ENCODE measurements at regions not wholly inside any gene's neighbourhood (a gene's known extent, or its start where the extent isn't known, plus 50 kb on each side); places are given as distances from the start of the nearest gene placed in this dataset.
"Not testable (repeated sequence)": the region's sequence is repeated elsewhere in the genome, so short reads cannot be mapped to it uniquely, and the experiment has no call there.

- CTCF ChIA-PET, result no interaction called here
- Mint-ChIP-seq H3K27me3 (no peaks in the 10 kb centered on the region), H3K9me3 (ENCODE audit: low read depth) (peaks cover 2% of the 10 kb centered on the region), H3K4me1 (no peaks in the 10 kb centered on the region), H3K27ac (no peak overlapping the region), H3K4me3 (no peak overlapping the region), H3K36me3 (no peaks in the 10 kb centered on the region)
- ATAC-seq, result no peak
- no peak for DNase-seq
These were observed 160.9 kb upstream of the MME start for GRCh38 chr3:154919226-154919625.

- ATAC-seq (no peak), DNase-seq (no peak)
- CTCF ChIA-PET, result no interaction called here
- H3K9me3 Mint-ChIP-seq (ENCODE audit: low read depth), result peaks cover 4% of the 10 kb centered on the region
- no peak overlapping the region for H3K27ac Mint-ChIP-seq
- H3K4me3 Mint-ChIP-seq, result no peak overlapping the region
- no peaks in the 10 kb centered on the region for H3K36me3 Mint-ChIP-seq
- H3K4me1 Mint-ChIP-seq, result no peaks in the 10 kb centered on the region
- no peaks in the 10 kb centered on the region for H3K27me3 Mint-ChIP-seq
These were observed 175.8 kb upstream of the MME start for GRCh38 chr3:154904328-154904727.

- H3K27me3 Mint-ChIP-seq; CTCF ChIA-PET; H3K4me3 Mint-ChIP-seq; H3K4me1 Mint-ChIP-seq; ATAC-seq; H3K27ac Mint-ChIP-seq; H3K9me3 Mint-ChIP-seq (ENCODE audit: low read depth); H3K36me3 Mint-ChIP-seq; DNase-seq: not testable (repeated sequence)
These were observed 177.6 kb upstream of the MME start for GRCh38 chr3:154902495-154902894.

- no peak overlapping the region for H3K27ac Mint-ChIP-seq
- H3K9me3 Mint-ChIP-seq (ENCODE audit: low read depth), result peaks cover 4% of the 10 kb centered on the region
- CTCF ChIA-PET, result no interaction called here
- H3K36me3 Mint-ChIP-seq, result no peaks in the 10 kb centered on the region
- no peaks in the 10 kb centered on the region for H3K27me3 Mint-ChIP-seq
- H3K4me3 Mint-ChIP-seq, result no peak overlapping the region
- no peaks in the 10 kb centered on the region for H3K4me1 Mint-ChIP-seq
- ATAC-seq (no peak), DNase-seq (no peak)
These were observed 178.8 kb upstream of the MME start for GRCh38 chr3:154901278-154901677.

- H3K27ac Mint-ChIP-seq, result no peak overlapping the region
- ATAC-seq (no peak), DNase-seq (no peak)
- no peaks in the 10 kb centered on the region for H3K4me1 Mint-ChIP-seq
- CTCF ChIA-PET, result no interaction called here
- H3K4me3 Mint-ChIP-seq, result no peak overlapping the region
- peaks cover 4% of the 10 kb centered on the region for H3K9me3 Mint-ChIP-seq (ENCODE audit: low read depth)
- H3K27me3 Mint-ChIP-seq, result no peaks in the 10 kb centered on the region
- H3K36me3 Mint-ChIP-seq, result no peaks in the 10 kb centered on the region
These were observed 179.3 kb upstream of the MME start for GRCh38 chr3:154900816-154901215.

- Mint-ChIP-seq H3K27ac (no peak overlapping the region), H3K27me3 (no peaks in the 10 kb centered on the region), H3K4me3 (no peak overlapping the region), H3K4me1 (no peaks in the 10 kb centered on the region), H3K9me3 (ENCODE audit: low read depth) (no peaks in the 10 kb centered on the region), H3K36me3 (no peaks in the 10 kb centered on the region)
- no peak for ATAC-seq
- CTCF ChIA-PET, result no interaction called here
- DNase-seq, result no peak
These were observed 181.2 kb upstream of the MME start for GRCh38 chr3:154898916-154899315.

GRCh38 chr3:154898443-154898842 lies 181.7 kb upstream of the MME start:
- ATAC-seq, result no peak
- no peaks in the 10 kb centered on the region for H3K4me1 Mint-ChIP-seq
- no peaks in the 10 kb centered on the region for H3K27me3 Mint-ChIP-seq
- CTCF ChIA-PET, result no interaction called here
- DNase-seq, result no peak
- no peak overlapping the region for H3K4me3 Mint-ChIP-seq
- no peaks in the 10 kb centered on the region for H3K36me3 Mint-ChIP-seq
- H3K27ac Mint-ChIP-seq, result no peak overlapping the region
- H3K9me3 Mint-ChIP-seq (ENCODE audit: low read depth), result no peaks in the 10 kb centered on the region

GRCh38 chr3:154893813-154894212 lies 186.3 kb upstream of the MME start:
- no peak overlapping the region for H3K4me3 Mint-ChIP-seq
- DNase-seq (no peak), ATAC-seq (no peak)
- peaks cover 3% of the 10 kb centered on the region for H3K9me3 Mint-ChIP-seq (ENCODE audit: low read depth)
- H3K36me3 Mint-ChIP-seq, result no peaks in the 10 kb centered on the region
- CTCF ChIA-PET, result no interaction called here
- H3K27ac Mint-ChIP-seq, result no peak overlapping the region
- no peaks in the 10 kb centered on the region for H3K27me3 Mint-ChIP-seq
- H3K4me1 Mint-ChIP-seq, result no peaks in the 10 kb centered on the region

GRCh38 chr3:154889227-154889634 lies 190.9 kb upstream of the MME start:
- no peak for ATAC-seq
- no peak for DNase-seq
- Mint-ChIP-seq H3K27ac (no peak overlapping the region), H3K36me3 (no peaks in the 10 kb centered on the region), H3K9me3 (ENCODE audit: low read depth) (peaks cover 7% of the 10 kb centered on the region), H3K4me3 (no peak overlapping the region), H3K4me1 (no peaks in the 10 kb centered on the region), H3K27me3 (no peaks in the 10 kb centered on the region)
- CTCF ChIA-PET, result no interaction called here

- H3K9me3 Mint-ChIP-seq (ENCODE audit: low read depth), result peaks cover 7% of the 10 kb centered on the region
- ATAC-seq (no peak), DNase-seq (no peak)
- no peaks in the 10 kb centered on the region for H3K4me1 Mint-ChIP-seq
- no peaks in the 10 kb centered on the region for H3K36me3 Mint-ChIP-seq
- H3K27me3 Mint-ChIP-seq, result no peaks in the 10 kb centered on the region
- no peak overlapping the region for H3K27ac Mint-ChIP-seq
- CTCF ChIA-PET, result no interaction called here
- H3K4me3 Mint-ChIP-seq, result no peak overlapping the region
These were observed 192.2 kb upstream of the MME start for GRCh38 chr3:154887869-154888268.

- CTCF ChIA-PET, result no interaction called here
- Mint-ChIP-seq H3K27me3 (no peaks in the 10 kb centered on the region), H3K4me1 (no peaks in the 10 kb centered on the region), H3K27ac (no peak overlapping the region), H3K9me3 (ENCODE audit: low read depth) (peaks cover 7% of the 10 kb centered on the region), H3K36me3 (no peaks in the 10 kb centered on the region), H3K4me3 (no peak overlapping the region)
- ATAC-seq, result no peak
- no peak for DNase-seq
These were observed 193.7 kb upstream of the MME start for GRCh38 chr3:154886437-154886836.

- CTCF ChIA-PET, result no interaction called here
- no peak for ATAC-seq
- Mint-ChIP-seq H3K27ac (no peak overlapping the region), H3K36me3 (no peaks in the 10 kb centered on the region), H3K27me3 (no peaks in the 10 kb centered on the region), H3K4me3 (no peak overlapping the region), H3K9me3 (ENCODE audit: low read depth) (peaks cover 7% of the 10 kb centered on the region), H3K4me1 (no peaks in the 10 kb centered on the region)
- DNase-seq, result no peak
These were observed 194.7 kb upstream of the MME start for GRCh38 chr3:154885418-154885817.

- Mint-ChIP-seq H3K27ac (no peak overlapping the region), H3K4me1 (no peaks in the 10 kb centered on the region), H3K9me3 (ENCODE audit: low read depth) (peaks cover 7% of the 10 kb centered on the region), H3K4me3 (no peak overlapping the region), H3K36me3 (no peaks in the 10 kb centered on the region), H3K27me3 (no peaks in the 10 kb centered on the region)
- CTCF ChIA-PET, result no interaction called here
- DNase-seq (no peak), ATAC-seq (no peak)
These were observed 195.2 kb upstream of the MME start for GRCh38 chr3:154884952-154885351.

- no peaks in the 10 kb centered on the region for H3K4me1 Mint-ChIP-seq
- no peaks in the 10 kb centered on the region for H3K36me3 Mint-ChIP-seq
- DNase-seq (no peak), ATAC-seq (no peak)
- no peaks in the 10 kb centered on the region for H3K27me3 Mint-ChIP-seq
- H3K9me3 Mint-ChIP-seq (ENCODE audit: low read depth), result peaks cover 16% of the 10 kb centered on the region
- CTCF ChIA-PET, result no interaction called here
- no peak overlapping the region for H3K27ac Mint-ChIP-seq
- H3K4me3 Mint-ChIP-seq, result no peak overlapping the region
These were observed 205.0 kb upstream of the MME start for GRCh38 chr3:154875142-154875541.

GRCh38 chr3:154872696-154873095 lies 207.4 kb upstream of the MME start:
- ATAC-seq, result no peak
- no peak for DNase-seq
- CTCF ChIA-PET, result no interaction called here
- Mint-ChIP-seq H3K4me1 (no peaks in the 10 kb centered on the region), H3K9me3 (ENCODE audit: low read depth) (peaks cover 14% of the 10 kb centered on the region), H3K36me3 (no peaks in the 10 kb centered on the region), H3K4me3 (no peak overlapping the region), H3K27me3 (no peaks in the 10 kb centered on the region), H3K27ac (no peak overlapping the region)

All from activated CD8-positive, alpha-beta memory T cell treated with anti-CD3 and anti-CD28 coated beads, Interleukin-2, amount 10 ng/mL, durations not matched to agents 7 days and 5 days (primary cell).